Testis (tissue), 2 donors: ENCODE measurements at regions not wholly inside any gene's neighbourhood (a gene's known extent, or its start where the extent isn't known, plus 50 kb on each side); places are given as distances from the start of the nearest gene placed in this dataset.

ENCODE experiments used
- DNase-seq: peaks from one replicate; pipeline ENCODE4 v3.0.0-alpha.2; 2019
- H3K27ac ChIP-seq, 2 donors: fragments of 200-600 bp; sonication (generic); one replicate each; pipeline ENCODE4 v1.5.1; 2019
- H3K27me3 ChIP-seq: fragments of 200-600 bp; sonication (generic); one replicate; pipeline ENCODE4 v1.5.1; 2019
- H3K36me3 ChIP-seq: fragments of 200-600 bp; sonication (generic); one replicate; pipeline ENCODE4 v1.5.1; 2017; ENCODE audit warnings: low read depth; ENCODE audit errors: missing control alignments
- H3K4me1 ChIP-seq: fragments of 200-600 bp; sonication (generic); one replicate; pipeline ENCODE4 v1.5.1; 2019
- H3K4me3 ChIP-seq, 2 donors: fragments of 200-600 bp; sonication (generic); one replicate each; pipeline ENCODE4 v1.5.1; 2017 to 2019
- H3K9me3 ChIP-seq: fragments of 200-600 bp; sonication (generic); one replicate; pipeline ENCODE4 v1.5.1; 2017
- POLR2A ChIP-seq: fragments of 450-650 bp; IDR thresholded peaks from one replicate; pipeline ENCODE4 v1.6.1; 2017; ENCODE audit warnings: antibody characterized with exemption, mild to moderate bottlenecking, moderate library complexity
- WGBS, 2 donors: methylation state at CpG; one replicate each; pipeline ENCODE4 v1.1.5; 2018; 5-methylcytosine and 5-hydroxymethylcytosine counted together
- intact Hi-C: fragments of 100-400 bp; cut with DNase I; formaldehyde crosslinking; loops from one replicate; pipeline ENCODE4 v1.15.1; 2023; ENCODE audit warnings: low total_unique reads
- TF ChIP-seq, protein P1 (sequence below), 3 experiments: fragments of 450-650 bp in 2 of 3; fragments of 200-600 bp in 1 of 3; sonication (generic) in 1 of 3; IDR thresholded peaks; one replicate each; pipeline ENCODE4 v1.5.1; 2016 to 2019; ENCODE audit warnings: antibody characterized with exemption in 3 of 3, mild to moderate bottlenecking in 2 of 3, moderate library complexity in 1 of 3

DNA sequence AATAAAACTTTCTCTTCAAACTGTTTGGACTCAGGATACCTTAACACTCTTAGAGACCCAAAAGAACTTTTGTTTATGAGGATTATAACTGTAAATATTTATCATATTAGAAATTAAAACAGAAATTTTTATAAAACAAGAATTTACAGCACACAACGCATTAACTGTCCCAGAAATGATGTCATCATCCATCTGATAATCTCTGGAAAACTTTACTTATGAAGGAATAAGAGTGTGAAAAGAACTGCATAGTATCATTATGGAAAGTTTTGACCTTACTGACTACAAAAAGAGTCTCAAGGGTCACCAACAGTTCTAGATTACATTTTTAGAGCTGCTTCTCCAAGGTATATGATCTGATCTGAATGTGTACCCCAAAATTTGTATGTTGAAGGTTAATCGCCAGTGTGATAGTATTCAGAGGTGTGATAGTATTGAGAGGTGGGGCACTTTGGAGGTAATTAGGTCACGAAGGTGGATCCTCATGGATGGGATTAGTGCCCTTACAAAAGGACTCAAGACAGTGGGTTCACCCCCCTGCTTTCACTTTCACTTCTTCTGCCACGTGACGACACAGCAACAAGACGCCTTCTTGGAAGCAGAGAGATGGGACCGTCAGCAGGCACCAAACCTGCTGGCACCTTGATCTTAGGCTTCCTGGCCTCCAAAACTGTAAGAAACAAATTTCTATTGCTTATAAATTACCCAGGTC, 95.7 kb upstream of the NR5A2 start:
- no peaks in the 10 kb centered on the region for H3K36me3 ChIP-seq
- 87 to 92% methylated on average over 7 of the region's 7 CpGs for WGBS, 2 donors
- H3K4me3 ChIP-seq: no peak overlapping the region
- H3K27ac ChIP-seq: no peak overlapping the region
- TF ChIP-seq POLR2A: no peak
- no peaks in the 10 kb centered on the region for H3K4me1 ChIP-seq
- intact Hi-C loops: no loop called here
- no peak for DNase-seq
- no peaks in the 10 kb centered on the region for H3K27me3 ChIP-seq
- H3K9me3 ChIP-seq: no peaks in the 10 kb centered on the region

DNA sequence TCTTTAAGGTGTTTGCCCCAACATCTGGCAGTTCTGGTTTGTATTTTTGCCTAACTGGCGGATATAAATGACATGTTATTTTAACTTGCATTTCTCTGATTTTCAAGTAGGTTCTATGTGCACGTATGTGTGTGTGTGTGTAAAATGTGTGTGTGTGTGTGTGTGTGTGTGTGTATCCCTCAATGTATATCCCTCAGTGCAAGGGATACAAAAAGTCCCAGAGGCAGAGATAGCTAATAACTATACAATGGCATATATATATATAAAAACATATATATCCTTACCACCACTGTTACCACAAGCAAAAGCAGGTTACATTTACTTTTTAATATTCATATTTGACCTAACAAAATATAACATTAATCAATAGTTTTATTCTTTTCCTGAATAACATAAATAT, 95.0 kb upstream of the NR5A2 start:
- Histone ChIP-seq H3K36me3 (no peaks in the 10 kb centered on the region), H3K9me3 (no peaks in the 10 kb centered on the region), H3K27me3 (no peaks in the 10 kb centered on the region), H3K4me1 (no peaks in the 10 kb centered on the region), H3K27ac (no peak overlapping the region), H3K4me3 (no peak overlapping the region)
- 82 to 92% methylated on average over 2 of the region's 2 CpGs for WGBS, 2 donors
- intact Hi-C loops: no loop called here
- no peak for DNase-seq
- TF ChIP-seq, protein P1, sequence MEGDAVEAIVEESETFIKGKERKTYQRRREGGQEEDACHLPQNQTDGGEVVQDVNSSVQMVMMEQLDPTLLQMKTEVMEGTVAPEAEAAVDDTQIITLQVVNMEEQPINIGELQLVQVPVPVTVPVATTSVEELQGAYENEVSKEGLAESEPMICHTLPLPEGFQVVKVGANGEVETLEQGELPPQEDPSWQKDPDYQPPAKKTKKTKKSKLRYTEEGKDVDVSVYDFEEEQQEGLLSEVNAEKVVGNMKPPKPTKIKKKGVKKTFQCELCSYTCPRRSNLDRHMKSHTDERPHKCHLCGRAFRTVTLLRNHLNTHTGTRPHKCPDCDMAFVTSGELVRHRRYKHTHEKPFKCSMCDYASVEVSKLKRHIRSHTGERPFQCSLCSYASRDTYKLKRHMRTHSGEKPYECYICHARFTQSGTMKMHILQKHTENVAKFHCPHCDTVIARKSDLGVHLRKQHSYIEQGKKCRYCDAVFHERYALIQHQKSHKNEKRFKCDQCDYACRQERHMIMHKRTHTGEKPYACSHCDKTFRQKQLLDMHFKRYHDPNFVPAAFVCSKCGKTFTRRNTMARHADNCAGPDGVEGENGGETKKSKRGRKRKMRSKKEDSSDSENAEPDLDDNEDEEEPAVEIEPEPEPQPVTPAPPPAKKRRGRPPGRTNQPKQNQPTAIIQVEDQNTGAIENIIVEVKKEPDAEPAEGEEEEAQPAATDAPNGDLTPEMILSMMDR (IDR thresholded peaks at IDR 0.05): no peak
- no peak for TF ChIP-seq POLR2A

DNA sequence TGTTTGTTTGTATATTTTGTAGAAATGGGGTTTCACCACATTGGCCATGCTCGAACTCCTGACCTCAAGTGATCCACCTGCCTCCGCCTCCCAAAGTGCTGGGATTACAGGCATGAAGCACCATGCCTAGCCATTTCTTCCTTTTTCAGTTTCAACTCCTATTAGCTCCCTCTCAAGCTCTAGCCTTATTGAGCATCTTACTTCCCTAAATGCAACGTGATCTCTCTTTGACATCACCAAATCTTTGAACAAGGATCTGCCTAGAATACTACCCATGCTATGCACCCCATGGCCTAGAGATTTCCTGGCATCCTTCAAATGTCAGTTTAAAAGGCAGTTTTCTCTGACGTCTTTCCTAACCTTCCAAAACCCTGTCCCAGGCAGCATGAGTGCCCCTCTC, 91.1 kb upstream of the NR5A2 start:
- Histone ChIP-seq H3K27ac (no peak overlapping the region), H3K4me1 (no peaks in the 10 kb centered on the region), H3K27me3 (no peaks in the 10 kb centered on the region), H3K36me3 (no peaks in the 10 kb centered on the region), H3K4me3 (no peak overlapping the region), H3K9me3 (no peaks in the 10 kb centered on the region)
- 84 to 89% methylated on average over 4 of the region's 4 CpGs for WGBS, 2 donors
- intact Hi-C loops: no loop called here
- no peak for TF ChIP-seq POLR2A
- TF ChIP-seq, protein P1 (IDR thresholded peaks at IDR 0.05): no peak
- DNase-seq: no peak

DNA sequence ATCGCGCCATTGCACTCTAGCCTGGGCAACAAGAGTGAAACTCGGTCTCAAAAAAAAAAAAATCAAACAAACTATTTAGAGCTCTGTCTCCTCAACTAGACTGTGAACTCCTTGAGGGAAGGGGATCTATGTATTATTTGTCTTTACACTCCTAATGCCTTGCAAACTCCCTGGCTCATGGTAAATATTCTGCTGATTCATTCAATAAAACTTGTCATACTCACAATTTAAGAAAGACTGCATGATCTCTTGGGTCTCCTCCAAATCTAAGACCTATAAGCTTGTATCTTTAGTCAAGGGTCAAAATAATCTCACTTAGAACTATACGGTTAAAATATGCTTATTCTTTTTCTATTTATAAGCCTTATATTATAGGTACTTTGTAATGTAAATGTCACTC, 90.3 kb upstream of the NR5A2 start:
- no peak overlapping the region for H3K27ac ChIP-seq
- intact Hi-C loops: no loop called here
- no peaks in the 10 kb centered on the region for H3K36me3 ChIP-seq
- 85 to 90% methylated on average over 4 of the region's 4 CpGs for WGBS, 2 donors
- no peak overlapping the region for H3K4me3 ChIP-seq
- DNase-seq: no peak
- no peaks in the 10 kb centered on the region for H3K4me1 ChIP-seq
- H3K27me3 ChIP-seq: no peaks in the 10 kb centered on the region
- TF ChIP-seq, protein P1 (IDR thresholded peaks at IDR 0.05): no peak
- TF ChIP-seq POLR2A: no peak
- H3K9me3 ChIP-seq: no peaks in the 10 kb centered on the region

DNA sequence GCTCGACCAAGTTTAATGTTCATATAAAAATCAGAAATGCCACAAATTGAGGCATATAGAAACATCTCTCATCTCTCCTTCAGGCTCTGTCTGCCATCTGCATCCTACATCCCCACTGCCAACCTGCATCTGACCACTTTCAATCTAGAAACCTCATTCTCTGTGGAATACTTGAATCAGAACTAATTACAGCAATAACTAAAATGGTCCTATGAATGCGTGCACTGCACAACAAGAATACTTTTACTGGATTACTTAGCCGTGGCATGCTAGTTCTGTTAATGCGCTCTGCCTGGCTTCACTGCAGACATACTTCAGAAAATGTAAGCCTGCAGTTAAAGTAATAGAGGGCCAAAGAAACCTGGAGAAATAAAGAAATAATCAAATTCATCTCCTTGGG, 89.8 kb upstream of the NR5A2 start:
- Histone ChIP-seq H3K4me3 (no peak overlapping the region), H3K36me3 (no peaks in the 10 kb centered on the region), H3K9me3 (no peaks in the 10 kb centered on the region), H3K4me1 (no peaks in the 10 kb centered on the region), H3K27ac (no peak overlapping the region), H3K27me3 (no peaks in the 10 kb centered on the region)
- intact Hi-C loops: no loop called here
- 82 to 94% methylated on average over 4 of the region's 4 CpGs for WGBS, 2 donors
- TF ChIP-seq POLR2A: no peak
- TF ChIP-seq, protein P1 (IDR thresholded peaks at IDR 0.05): no peak
- no peak for DNase-seq
